ENCODE measurements at regions not wholly inside any gene's neighbourhood (a gene's known extent, or its start where the extent isn't known, plus 50 kb on each side); places are given as distances from the start of the nearest gene placed in this dataset. TPM values are rescaled to one million over a fixed set of nuclear protein-coding genes. Genes with fewer than 3 reads are reported as not detected.

Small RNA genes in the stretch of these regions (microRNA-seq; reads per million reads assigned to microRNA genes)
- gene MIR548I2 (ENCODE audit: borderline microRNAs expressed): not detected

All from endodermal cell (in vitro differentiated cells).